Keratinocyte (primary cell): ENCODE measurements at regions not wholly inside any gene's neighbourhood (a gene's known extent, or its start where the extent isn't known, plus 50 kb on each side); places are given as distances from the start of the nearest gene placed in this dataset.

Experiments
- CTCF ChIP-seq, 3 experiments: IDR thresholded peaks in 1 of 3; conservative IDR thresholded peaks in 1 of 3; optimal IDR thresholded peaks in 1 of 3; 2 replicates in 2 of 3; 3 replicates in 1 of 3; pipeline versions ENCODE3 to v1.5.1; 2011; ENCODE audit warnings: low read length in 3 of 3, mild to moderate bottlenecking in 3 of 3, moderate library complexity in 2 of 3, control low read depth in 1 of 3, inconsistent platforms in 1 of 3; ENCODE audit not compliant: insufficient read depth in 2 of 3; ENCODE audit errors: extremely low read depth in 1 of 3
- EZH2 ChIP-seq: IDR thresholded peaks from one replicate; pipeline ENCODE4 v1.6.1; 2012; ENCODE audit warnings: inconsistent platforms, mild to moderate bottlenecking, low read length, moderate library complexity

- TF ChIP-seq CTCF (optimal IDR thresholded peaks at IDR 0.05 in 1 of 3, IDR thresholded peaks at IDR 0.05 in 1 of 3, conservative IDR thresholded peaks at IDR 0.05 in 1 of 3; ENCODE audit: extremely low read depth in 1 of 3, insufficient read depth in 2 of 3, low read length in 3 of 3) (no peak), EZH2 (no peak)
Measured at GRCh38 chr7:79702116-79702515, 248.6 kb upstream of the MAGI2 start.
